Mucosa of descending colon (tissue), 3 donors: ENCODE measurements at regions not wholly inside any gene's neighbourhood (a gene's known extent, or its start where the extent isn't known, plus 50 kb on each side); places are given as distances from the start of the nearest gene placed in this dataset.

Source experiments
- ATAC-seq: fragments of 200-7000 bp; cut with Tn5 transposase; one replicate; pipeline ENCODE4 v1.9.1; 2020; ENCODE audit warnings: mild to moderate bottlenecking, moderate library complexity
- DNase-seq, 3 donors: peaks; one replicate each; pipeline ENCODE4 v3.0.0-alpha.2; 2020
- H3K36me3 ChIP-seq: fragments of 200-600 bp; one replicate; pipeline ENCODE4 v1.8.0; 2021; ENCODE audit warnings: low read depth, mild to moderate bottlenecking
- H3K4me1 ChIP-seq: fragments of 200-600 bp; one replicate; pipeline ENCODE4 v1.8.0; 2021; ENCODE audit warnings: low read depth, mild to moderate bottlenecking
- H3K4me3 ChIP-seq: fragments of 200-600 bp; one replicate; pipeline ENCODE4 v1.8.0; 2021; ENCODE audit warnings: mild to moderate bottlenecking
- H3K9me3 ChIP-seq: fragments of 200-600 bp; one replicate; pipeline ENCODE4 v1.8.0; 2021; ENCODE audit warnings: mild to moderate bottlenecking
- CTCF ChIP-seq: fragments of 200-600 bp; IDR thresholded peaks from one replicate; pipeline ENCODE4 v1.8.0; 2022; ENCODE audit warnings: antibody characterized with exemption, mild to moderate bottlenecking
- intact Hi-C, 2 donors: fragments of 100-400 bp; cut with DNase I in 1 of 2; cut with micrococcal nuclease in 1 of 2; formaldehyde crosslinking; loops; one replicate each; pipeline versions ENCODE4 v1.11.0 to v1.11.1; 2022; cut with DNase I, micrococcal nuclease
- donor health status: DM: no; HTN: no; CAD: no; lungs with moderate emphysema.
- donor health status: DM: no; HTN: no; CAD: no.
- donor health status: DM: no; HTN: yes; CAD: no.

- H3K4me1 ChIP-seq = no peaks in the 10 kb centered on the region
- no peaks in the 10 kb centered on the region for H3K36me3 ChIP-seq
- no peak overlapping the region for H3K4me3 ChIP-seq
- no peak for ATAC-seq
- intact Hi-C loops = loop anchor here in 1 of 2 donors (10.0 kb wide), 1 partner anchor 92 kb away; the partner anchor contains the start of gene WLS
- H3K9me3 ChIP-seq = no peaks in the 10 kb centered on the region
- TF ChIP-seq CTCF = no peak
- DNase-seq = no peak
Measured at GRCh38 chr1:68326481-68326880, 94.2 kb upstream of the WLS start.

GRCh38 chr1:68324316-68324715, 92.0 kb upstream of the WLS start:
- no peaks in the 10 kb centered on the region for H3K36me3 ChIP-seq
- peaks cover 4% of the 10 kb centered on the region for H3K4me1 ChIP-seq
- H3K9me3 ChIP-seq = no peaks in the 10 kb centered on the region
- TF ChIP-seq CTCF = no peak
- H3K4me3 ChIP-seq = no peak overlapping the region
- ATAC-seq = no peak
- intact Hi-C loops = loop anchor here (5.0 to 10.0 kb wide), 2 partner anchors 90 to 207 kb away; partner anchors contain the start of gene WLS (in 1 of the 2)
- no peak for DNase-seq

GRCh38 chr1:68322837-68323687, 90.7 kb upstream of the WLS start:
- Histone ChIP-seq H3K4me3 (no peak overlapping the region), H3K36me3 (no peaks in the 10 kb centered on the region), H3K4me1 (peaks cover 4% of the 10 kb centered on the region), H3K9me3 (no peaks in the 10 kb centered on the region)
- no peak for DNase-seq
- TF ChIP-seq CTCF = no peak
- ATAC-seq = no peak
- intact Hi-C loops = loop anchor here (5.0 to 10.0 kb wide), 2 partner anchors 88 to 206 kb away; partner anchors contain the start of gene WLS (in 1 of the 2)

- intact Hi-C loops = loop anchor here (5.0 to 10.0 kb wide), 2 partner anchors 87 to 205 kb away; partner anchors contain the start of gene WLS (in 1 of the 2)
- DNase-seq (no peak), ATAC-seq (no peak)
- H3K4me1 ChIP-seq = peaks cover 4% of the 10 kb centered on the region
- no peak for TF ChIP-seq CTCF
- no peaks in the 10 kb centered on the region for H3K9me3 ChIP-seq
- H3K4me3 ChIP-seq = no peak overlapping the region
- H3K36me3 ChIP-seq = no peaks in the 10 kb centered on the region
Measured at GRCh38 chr1:68322096-68322495, 89.8 kb upstream of the WLS start.

- intact Hi-C loops = loop anchor here (5.0 to 10.0 kb wide), 2 partner anchors 86 to 204 kb away; partner anchors contain the start of gene WLS (in 1 of the 2)
Measured at GRCh38 chr1:68321084-68321685, 88.9 kb upstream of the WLS start.

More at GRCh38 chr1:68321084-68321685, 88.9 kb upstream of the WLS start:
- Histone ChIP-seq H3K36me3 (no peaks in the 10 kb centered on the region), H3K9me3 (no peaks in the 10 kb centered on the region), H3K4me1 (peaks cover 4% of the 10 kb centered on the region), H3K4me3 (no peak overlapping the region)
- ATAC-seq (peak; percentile 95), DNase-seq (peak; percentile 66 to 87 (median 84))
- peak; percentile 52 for TF ChIP-seq CTCF
